Peyer's patch (tissue), 4 donors: ENCODE measurements at regions not wholly inside any gene's neighbourhood (a gene's known extent, or its start where the extent isn't known, plus 50 kb on each side); places are given as distances from the start of the nearest gene placed in this dataset.
A peak's percentile ranks its signal among the peaks of the same experiment; 100 is the strongest.

Experiments
- DNase-seq, 3 donors: peaks; one replicate each; pipeline ENCODE4 v3.0.0-alpha.2; 2017 to 2019
- H3K27ac ChIP-seq, 4 donors: fragments of 200-600 bp; sonication (generic); one replicate each; pipeline ENCODE4 v1.5.1; 2016 to 2019
- H3K27me3 ChIP-seq, 2 donors: fragments of 200-600 bp; sonication (generic); one replicate each; pipeline ENCODE4 v1.5.1; 2019
- H3K36me3 ChIP-seq, 3 donors: fragments of 200-600 bp; sonication (generic); one replicate each; pipeline ENCODE4 v1.5.1; 2016 to 2019
- H3K4me1 ChIP-seq, 4 donors: fragments of 200-600 bp; sonication (generic); one replicate each; pipeline ENCODE4 v1.5.1; 2016 to 2019
- H3K4me3 ChIP-seq, 4 donors: fragments of 200-600 bp; sonication (generic); 1 replicate in 3 of 4; 2 replicates in 1 of 4; pipeline ENCODE4 v1.5.1; 2016 to 2019; ENCODE audit warnings: mild to moderate bottlenecking in 1 of 4
- H3K9me3 ChIP-seq, 4 donors: fragments of 200-600 bp; sonication (generic); one replicate each; pipeline ENCODE4 v1.5.1; 2016 to 2019; ENCODE audit warnings: mild to moderate bottlenecking in 1 of 4
- CTCF ChIP-seq, 6 experiments: fragments of 450-650 bp in 4 of 6; fragments of 200-600 bp in 2 of 6; sonication (generic) in 1 of 6; IDR thresholded peaks; one replicate each; pipeline ENCODE4 v1.5.1; 2017 to 2019; ENCODE audit warnings: antibody characterized with exemption in 6 of 6, mild to moderate bottlenecking in 3 of 6, moderate library complexity in 1 of 6
- POLR2A ChIP-seq, 2 donors: fragments of 450-650 bp; IDR thresholded peaks; one replicate each; pipeline ENCODE4 v1.5.1; 2017; ENCODE audit warnings: antibody characterized with exemption in 2 of 2, mild to moderate bottlenecking in 2 of 2, moderate library complexity in 2 of 2

DNA sequence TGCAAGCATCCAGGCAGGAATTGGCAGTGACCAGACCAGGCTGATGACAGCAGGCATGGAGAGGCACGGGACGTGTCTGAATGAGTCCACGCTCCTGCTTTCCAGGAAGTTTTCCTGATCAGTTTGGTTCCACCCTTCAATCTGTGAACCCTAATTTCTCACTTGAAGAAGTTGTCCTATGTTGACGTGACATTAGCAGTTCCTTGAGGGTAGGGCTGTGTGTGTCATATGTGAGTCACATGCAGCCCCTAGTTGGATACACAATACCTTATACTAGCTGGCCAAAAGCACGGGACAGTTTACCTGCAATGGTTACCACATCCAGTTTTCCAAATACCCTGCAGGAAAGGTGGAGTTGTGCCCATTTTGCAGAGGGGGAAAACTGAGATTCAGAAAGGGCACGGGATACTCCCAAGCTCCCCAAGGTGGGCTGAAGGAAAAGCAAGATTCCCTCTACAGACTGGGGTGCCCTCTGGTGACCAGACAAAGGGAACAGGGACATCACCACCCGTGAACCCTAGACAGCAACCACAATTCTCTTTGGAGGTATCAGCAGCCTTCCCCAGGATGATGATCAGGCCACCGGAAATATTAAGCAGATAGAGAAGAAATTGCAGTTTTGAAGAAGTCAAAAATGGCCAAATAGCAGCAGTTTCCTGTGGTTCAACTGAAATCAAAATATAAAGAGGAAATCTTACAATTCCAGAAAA lies 194.5 kb downstream of the PHETA1 start:
- no peak overlapping the region for H3K27ac ChIP-seq
- no peaks in the 10 kb centered on the region for H3K9me3 ChIP-seq
- no peak for DNase-seq
- no peaks in the 10 kb centered on the region for H3K4me1 ChIP-seq
- no peak overlapping the region for H3K4me3 ChIP-seq
- H3K36me3 ChIP-seq = no peaks in the 10 kb centered on the region
- TF ChIP-seq POLR2A (IDR thresholded peaks at IDR 0.05) (no peak), CTCF (IDR thresholded peaks at IDR 0.05) (peak in 1 of 6 experiments; percentile 6)
- H3K27me3 ChIP-seq = no peaks in the 10 kb centered on the region

- Histone ChIP-seq H3K4me3 (no peak overlapping the region), H3K27me3 (no peaks in the 10 kb centered on the region)
Measured at GRCh38 chr12:111173836-111174235, 195.1 kb downstream of the PHETA1 start.

GRCh38 chr12:111173391-111173790 lies 195.5 kb downstream of the PHETA1 start:
- DNase-seq = no peak

More at GRCh38 chr12:111173836-111174235, 195.1 kb downstream of the PHETA1 start:
- no peak for TF ChIP-seq POLR2A (IDR thresholded peaks at IDR 0.05)
- no peak for TF ChIP-seq CTCF (IDR thresholded peaks at IDR 0.05)
- H3K36me3 ChIP-seq = no peaks in the 10 kb centered on the region
- no peaks in the 10 kb centered on the region for H3K4me1 ChIP-seq
- DNase-seq = no peak
- no peaks in the 10 kb centered on the region for H3K9me3 ChIP-seq
- H3K27ac ChIP-seq = no peak overlapping the region

GRCh38 chr12:111172786-111173185 lies 196.1 kb downstream of the PHETA1 start:
- TF ChIP-seq POLR2A (IDR thresholded peaks at IDR 0.05) = no peak
- no peak for TF ChIP-seq CTCF (IDR thresholded peaks at IDR 0.05)
- DNase-seq = no peak
- H3K36me3 ChIP-seq = no peaks in the 10 kb centered on the region
- no peak overlapping the region for H3K4me3 ChIP-seq
- H3K4me1 ChIP-seq = no peaks in the 10 kb centered on the region
- no peak overlapping the region for H3K27ac ChIP-seq
- H3K27me3 ChIP-seq = no peaks in the 10 kb centered on the region
- no peaks in the 10 kb centered on the region for H3K9me3 ChIP-seq

More at GRCh38 chr12:111173391-111173790, 195.5 kb downstream of the PHETA1 start:
- Histone ChIP-seq H3K4me1 (no peaks in the 10 kb centered on the region), H3K27me3 (no peaks in the 10 kb centered on the region), H3K36me3 (no peaks in the 10 kb centered on the region), H3K9me3 (no peaks in the 10 kb centered on the region), H3K27ac (no peak overlapping the region), H3K4me3 (no peak overlapping the region)
- no peak for TF ChIP-seq CTCF (IDR thresholded peaks at IDR 0.05)
- no peak for TF ChIP-seq POLR2A (IDR thresholded peaks at IDR 0.05)

- Histone ChIP-seq H3K9me3 (no peaks in the 10 kb centered on the region), H3K27ac (no peak overlapping the region), H3K4me3 (no peak overlapping the region), H3K27me3 (no peaks in the 10 kb centered on the region), H3K4me1 (no peaks in the 10 kb centered on the region), H3K36me3 (no peaks in the 10 kb centered on the region)
- no peak for DNase-seq
- TF ChIP-seq CTCF (IDR thresholded peaks at IDR 0.05) = no peak
- TF ChIP-seq POLR2A (IDR thresholded peaks at IDR 0.05) = no peak
Measured at GRCh38 chr12:111171832-111172231, 197.1 kb downstream of the PHETA1 start.
